Endothelial cell of umbilical vein (primary cell): ENCODE measurements at regions not wholly inside any gene's neighbourhood (a gene's known extent, or its start where the extent isn't known, plus 50 kb on each side); places are given as distances from the start of the nearest gene placed in this dataset.

Experiments used
- CTCF ChIP-seq, 2 donors: IDR thresholded peaks; 1 replicate in 1 of 2; 2 replicates in 1 of 2; pipeline ENCODE4 v1.5.1; 2011; ENCODE audit warnings: low read length in 2 of 2, mild to moderate bottlenecking in 2 of 2, moderate library complexity in 2 of 2, control low read depth in 1 of 2, inconsistent platforms in 1 of 2, low read depth in 1 of 2; ENCODE audit not compliant: insufficient read depth in 1 of 2; ENCODE audit errors: extremely low read depth in 1 of 2
- EZH2 ChIP-seq: IDR thresholded peaks from 2 replicates; pipeline ENCODE4 v1.6.1; 2012; ENCODE audit warnings: borderline replicate concordance, low read depth, mild to moderate bottlenecking, moderate library complexity, low read length, inconsistent platforms; ENCODE audit not compliant: severe bottlenecking
- FOS ChIP-seq: IDR thresholded peaks from 2 replicates; pipeline ENCODE4 v1.6.1; 2011; ENCODE audit warnings: mild to moderate bottlenecking, low read length, moderate library complexity, borderline replicate concordance; ENCODE audit not compliant: insufficient read depth
- GATA2 ChIP-seq: IDR thresholded peaks from 2 replicates; pipeline ENCODE4 v1.7.0; 2011; ENCODE audit warnings: low read depth, mild to moderate bottlenecking, moderate library complexity, mixed read lengths, low read length; ENCODE audit not compliant: insufficient read length, insufficient read depth
- JUN ChIP-seq: IDR thresholded peaks from 2 replicates; pipeline ENCODE4 v1.6.1; 2011; ENCODE audit warnings: borderline replicate concordance, low read depth; ENCODE audit not compliant: insufficient read length, insufficient read depth
- MAX ChIP-seq: IDR thresholded peaks from 2 replicates; pipeline ENCODE4 v1.6.1; 2011; ENCODE audit not compliant: insufficient read depth, insufficient read length
- MYC ChIP-seq: IDR thresholded peaks from one replicate; pipeline ENCODE4 v1.6.1; 2011; ENCODE audit warnings: mild to moderate bottlenecking, low read depth, low read length
- POLR2A ChIP-seq: IDR thresholded peaks from 2 replicates; pipeline ENCODE4 v1.6.1; 2012; ENCODE audit warnings: low read depth, mild to moderate bottlenecking, control low read depth, low read length
- POLR2AphosphoS5 ChIP-seq: IDR thresholded peaks from 2 replicates; pipeline ENCODE4 v1.6.1; 2012; ENCODE audit warnings: low read depth, mild to moderate bottlenecking, control low read depth, low read length, moderate library complexity; ENCODE audit not compliant: insufficient read depth

DNA sequence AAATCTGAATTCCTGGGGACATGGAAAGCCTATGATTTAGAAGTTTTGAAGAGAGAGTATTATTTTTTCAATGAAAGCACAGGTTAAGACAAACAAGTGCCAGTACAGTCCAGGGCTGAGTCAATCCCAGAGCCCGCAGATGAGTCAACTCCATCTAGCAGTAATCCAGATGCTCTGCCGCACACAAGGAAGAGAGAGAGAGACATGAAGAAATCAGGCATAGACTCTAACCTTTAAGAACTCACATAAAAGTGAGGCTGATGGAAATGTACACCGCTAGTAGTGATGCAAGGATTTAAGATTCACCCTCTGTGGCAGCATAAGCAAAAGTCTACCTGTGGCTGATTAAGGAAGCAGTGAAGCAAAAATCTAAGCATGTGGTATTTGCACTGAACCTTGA lies 651.5 kb downstream of the TNS3 start:
- no peak for TF ChIP-seq CTCF (IDR thresholded peaks at IDR 0.05; ENCODE audit: extremely low read depth in 1 of 2, insufficient read depth in 1 of 2, low read depth in 1 of 2, low read length in 2 of 2)
- TF ChIP-seq EZH2 = no peak
- TF ChIP-seq POLR2A = no peak
- TF ChIP-seq MYC = no peak
- no peak for TF ChIP-seq GATA2
- TF ChIP-seq JUN = no peak
- no peak for TF ChIP-seq POLR2AphosphoS5
- TF ChIP-seq MAX = no peak
- TF ChIP-seq FOS = peak; percentile 58
